OCI-LY1 (cell line): ENCODE measurements at regions not wholly inside any gene's neighbourhood (a gene's known extent, or its start where the extent isn't known, plus 50 kb on each side); places are given as distances from the start of the nearest gene placed in this dataset.

Experiments
- H2AFZ ChIP-seq: fragments of 200-600 bp; sonication (generic), shearing (Covaris generic); 2 replicates; pipeline ENCODE4 v1.6.0; 2014; ENCODE audit warnings: antibody characterized with exemption, mild to moderate bottlenecking, low read length
- H3F3A ChIP-seq: fragments of 200-600 bp; sonication (generic), shearing (Covaris generic); 2 replicates; pipeline ENCODE4 v1.6.0; 2014; ENCODE audit warnings: mild to moderate bottlenecking, antibody characterized with exemption, low read length, moderate library complexity; ENCODE audit not compliant: insufficient read depth
- H3K27ac ChIP-seq: fragments of 200-600 bp; sonication (generic); 2 replicates; pipeline ENCODE4 v1.5.1; 2014; ENCODE audit warnings: low read length, mixed run types, mild to moderate bottlenecking, low read depth; ENCODE audit not compliant: poor library complexity, severe bottlenecking
- H3K27me3 ChIP-seq: fragments of 200-600 bp; sonication (generic); 2 replicates; pipeline ENCODE4 v1.6.0; 2014; ENCODE audit warnings: antibody characterized with exemption, mild to moderate bottlenecking, low read length, moderate library complexity; ENCODE audit not compliant: insufficient read depth
- H3K36me3 ChIP-seq: fragments of 200-600 bp; sonication (generic); 2 replicates; pipeline ENCODE4 v1.6.1; 2014; ENCODE audit warnings: mild to moderate bottlenecking, antibody characterized with exemption, low read length, moderate library complexity, mixed read lengths; ENCODE audit not compliant: insufficient read depth
- H3K4me1 ChIP-seq: fragments of 200-600 bp; sonication (generic); 2 replicates; pipeline ENCODE4 v1.5.1; 2014; ENCODE audit warnings: mild to moderate bottlenecking, low read length, moderate library complexity; ENCODE audit not compliant: insufficient read depth, severe bottlenecking
- H3K4me2 ChIP-seq: fragments of 200-600 bp; sonication (generic), shearing (Covaris generic); 2 replicates; pipeline ENCODE4 v1.6.1; 2014; ENCODE audit warnings: low read length
- H3K4me3 ChIP-seq: fragments of 200-600 bp; sonication (generic); 2 replicates; pipeline ENCODE4 v1.5.1; 2014; ENCODE audit warnings: low read length, low read depth, mild to moderate bottlenecking, mixed read lengths; ENCODE audit not compliant: poor library complexity, severe bottlenecking
- H3K79me2 ChIP-seq: fragments of 200-600 bp; shearing (Covaris generic); 2 replicates; pipeline ENCODE4 v1.6.1; 2016; ENCODE audit warnings: mixed run types, low read length, mixed read lengths; ENCODE audit not compliant: insufficient read depth
- H3K9ac ChIP-seq: fragments of 200-600 bp; sonication (generic), shearing (Covaris generic); 2 replicates; pipeline ENCODE4 v1.6.1; 2014; ENCODE audit warnings: mild to moderate bottlenecking, low read length, mixed read lengths
- H3K9me2 ChIP-seq: fragments of 200-600 bp; sonication (generic), shearing (Covaris generic); 2 replicates; pipeline ENCODE4 v1.6.1; 2014; ENCODE audit warnings: low read depth, mild to moderate bottlenecking, low read length, mixed read lengths
- H3K9me3 ChIP-seq: fragments of 200-600 bp; shearing (Covaris generic); 2 replicates; pipeline ENCODE4 v1.6.1; 2014; ENCODE audit warnings: low read length, mixed read lengths
- H4K20me1 ChIP-seq: fragments of 200-600 bp; sonication (generic), shearing (Covaris generic); 2 replicates; pipeline ENCODE4 v1.6.0; 2016; ENCODE audit warnings: mild to moderate bottlenecking, low read length; ENCODE audit not compliant: insufficient read depth
- CTCF ChIP-seq: fragments of 200-600 bp; sonication (generic), shearing (Covaris generic); IDR thresholded peaks from 2 replicates; pipeline ENCODE4 v1.5.1; 2017; ENCODE audit warnings: mild to moderate bottlenecking, antibody characterized with exemption, low read length, moderate library complexity, mixed read lengths
- EZH2 ChIP-seq: fragments of 200-600 bp; sonication (generic), shearing (Covaris generic); IDR thresholded peaks from 2 replicates; pipeline ENCODE4 v1.8.0; 2017; ENCODE audit warnings: borderline replicate concordance, mixed run types, mild to moderate bottlenecking, antibody characterized with exemption, low read length, moderate library complexity, mixed read lengths

GRCh38 chr5:125898851-125899405, 524.3 kb upstream of the GRAMD2B start:
- Histone ChIP-seq H3K79me2 (no peaks in the 10 kb centered on the region), H4K20me1 (no peaks in the 10 kb centered on the region), H2AFZ (no peak overlapping the region), H3K36me3 (no peaks in the 10 kb centered on the region), H3K4me3 (no peak overlapping the region), H3K9me2 (no peaks in the 10 kb centered on the region), H3F3A (no peaks in the 10 kb centered on the region), H3K27ac (no peak overlapping the region), H3K9me3 (no peaks in the 10 kb centered on the region), H3K4me2 (no peak overlapping the region), H3K27me3 (no peaks in the 10 kb centered on the region), H3K9ac (no peak overlapping the region), H3K4me1 (no peaks in the 10 kb centered on the region)
- no peak for TF ChIP-seq EZH2
- TF ChIP-seq CTCF, result no peak

DNA sequence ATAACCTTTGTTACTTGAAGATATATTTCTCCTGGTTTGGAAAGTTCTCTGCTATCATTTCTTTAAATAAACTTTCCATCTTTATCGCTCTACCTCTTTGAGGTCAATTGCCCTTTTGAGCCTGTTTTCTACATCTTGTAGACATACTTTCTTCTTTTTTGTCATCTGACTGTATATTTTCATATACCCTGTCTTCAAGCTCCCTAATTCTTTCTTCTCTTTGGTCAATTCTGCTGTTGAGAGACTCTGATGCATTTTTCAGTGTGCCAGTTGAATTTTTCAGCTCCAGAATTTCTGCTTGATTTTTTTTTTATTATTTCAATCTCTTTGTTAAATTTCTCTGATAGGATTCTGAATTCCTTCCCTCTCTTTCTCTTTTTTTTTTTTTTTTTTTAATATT, 511.2 kb upstream of the GRAMD2B start:
- no peak for TF ChIP-seq CTCF
- TF ChIP-seq EZH2, result no peak
- H2AFZ ChIP-seq, result no peak overlapping the region
- H3K79me2 ChIP-seq, result no peaks in the 10 kb centered on the region
- H3K27ac ChIP-seq, result no peak overlapping the region
- H3K27me3 ChIP-seq, result no peaks in the 10 kb centered on the region
- H3K4me1 ChIP-seq, result no peaks in the 10 kb centered on the region
- H4K20me1 ChIP-seq, result no peaks in the 10 kb centered on the region
- no peaks in the 10 kb centered on the region for H3K36me3 ChIP-seq
- H3K9ac ChIP-seq, result no peak overlapping the region
- H3K4me2 ChIP-seq, result no peak overlapping the region
- no peaks in the 10 kb centered on the region for H3F3A ChIP-seq
- no peak overlapping the region for H3K4me3 ChIP-seq
- H3K9me2 ChIP-seq, result no peaks in the 10 kb centered on the region
- peaks cover 3% of the 10 kb centered on the region; the same call in 1 of the 2 replicates for H3K9me3 ChIP-seq

DNA sequence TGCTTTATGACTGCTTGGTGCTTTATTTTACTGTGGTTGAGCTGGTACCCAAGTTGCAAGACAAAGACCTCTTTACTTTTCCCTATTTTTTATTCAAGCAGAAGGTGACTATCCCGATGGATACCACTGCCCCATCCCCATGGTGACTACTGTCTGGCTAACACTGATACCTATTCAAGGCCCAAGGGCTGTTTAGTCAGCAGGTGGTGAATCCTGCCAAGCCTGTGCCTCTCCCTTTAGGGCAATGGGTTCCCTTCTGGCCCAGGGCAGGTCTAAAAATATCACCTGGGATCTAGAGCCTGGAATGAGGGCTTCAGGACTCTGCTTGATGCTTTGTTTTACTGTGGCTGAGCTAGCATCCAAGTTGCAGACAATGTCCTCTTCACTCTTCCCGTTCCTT, 510.0 kb upstream of the GRAMD2B start:
- H3K4me3 ChIP-seq, result no peak overlapping the region
- no peak for TF ChIP-seq CTCF
- TF ChIP-seq EZH2, result no peak
- H3K4me1 ChIP-seq, result no peaks in the 10 kb centered on the region
- no peaks in the 10 kb centered on the region for H4K20me1 ChIP-seq
- no peaks in the 10 kb centered on the region for H3F3A ChIP-seq
- no peaks in the 10 kb centered on the region for H3K36me3 ChIP-seq
- H2AFZ ChIP-seq, result no peak overlapping the region
- H3K9me2 ChIP-seq, result no peaks in the 10 kb centered on the region
- no peak overlapping the region for H3K27ac ChIP-seq
- no peaks in the 10 kb centered on the region for H3K9me3 ChIP-seq
- no peaks in the 10 kb centered on the region for H3K27me3 ChIP-seq
- H3K79me2 ChIP-seq, result no peaks in the 10 kb centered on the region
- H3K4me2 ChIP-seq, result no peak overlapping the region
- no peak overlapping the region for H3K9ac ChIP-seq
